Spleen (tissue), 7 donors: ENCODE measurements at regions not wholly inside any gene's neighbourhood (a gene's known extent, or its start where the extent isn't known, plus 50 kb on each side); places are given as distances from the start of the nearest gene placed in this dataset.

Source experiments
- POLR2A ChIP-seq, 3 donors: fragments of 450-650 bp; IDR thresholded peaks; one replicate each; pipeline ENCODE4 v1.5.1; 2017; ENCODE audit warnings: antibody characterized with exemption in 3 of 3, mild to moderate bottlenecking in 1 of 3
- TF ChIP-seq, protein P1 (sequence below), 11 experiments: fragments of 200-600 bp in 7 of 11; fragments of 450-650 bp in 4 of 11; sonication (generic) in 4 of 11; IDR thresholded peaks in 8 of 11; conservative IDR thresholded peaks in 3 of 11; 1 replicate in 7 of 11; 2 replicates in 4 of 11; pipeline versions ENCODE4 v1.4.0 to v1.8.0; 2016 to 2021; ENCODE audit warnings: antibody characterized with exemption in 11 of 11, inconsistent platforms in 4 of 11, mild to moderate bottlenecking in 1 of 11
- donor health status: DM: no; HTN: no; CAD: no; lungs with moderate emphysema.
- donor health status: DM: no; HTN: no; CAD: no.
- donor health status: DM: no; HTN: no; CAD: no.

GRCh38 chr1:5738911-5739462 is 253.2 kb downstream of the NPHP4 start:
- TF ChIP-seq, protein P1, sequence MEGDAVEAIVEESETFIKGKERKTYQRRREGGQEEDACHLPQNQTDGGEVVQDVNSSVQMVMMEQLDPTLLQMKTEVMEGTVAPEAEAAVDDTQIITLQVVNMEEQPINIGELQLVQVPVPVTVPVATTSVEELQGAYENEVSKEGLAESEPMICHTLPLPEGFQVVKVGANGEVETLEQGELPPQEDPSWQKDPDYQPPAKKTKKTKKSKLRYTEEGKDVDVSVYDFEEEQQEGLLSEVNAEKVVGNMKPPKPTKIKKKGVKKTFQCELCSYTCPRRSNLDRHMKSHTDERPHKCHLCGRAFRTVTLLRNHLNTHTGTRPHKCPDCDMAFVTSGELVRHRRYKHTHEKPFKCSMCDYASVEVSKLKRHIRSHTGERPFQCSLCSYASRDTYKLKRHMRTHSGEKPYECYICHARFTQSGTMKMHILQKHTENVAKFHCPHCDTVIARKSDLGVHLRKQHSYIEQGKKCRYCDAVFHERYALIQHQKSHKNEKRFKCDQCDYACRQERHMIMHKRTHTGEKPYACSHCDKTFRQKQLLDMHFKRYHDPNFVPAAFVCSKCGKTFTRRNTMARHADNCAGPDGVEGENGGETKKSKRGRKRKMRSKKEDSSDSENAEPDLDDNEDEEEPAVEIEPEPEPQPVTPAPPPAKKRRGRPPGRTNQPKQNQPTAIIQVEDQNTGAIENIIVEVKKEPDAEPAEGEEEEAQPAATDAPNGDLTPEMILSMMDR (IDR thresholded peaks at IDR 0.05 in 8 of 11, conservative IDR thresholded peaks at IDR 0.05 in 3 of 11), result no peak
- no peak for TF ChIP-seq POLR2A (IDR thresholded peaks at IDR 0.05)
